Keratinocyte (primary cell): ENCODE measurements at regions not wholly inside any gene's neighbourhood (a gene's known extent, or its start where the extent isn't known, plus 50 kb on each side); places are given as distances from the start of the nearest gene placed in this dataset.
"Not testable (repeated sequence)": the region's sequence is repeated elsewhere in the genome, so short reads cannot be mapped to it uniquely, and the experiment has no call there.

Source experiments
- CTCF ChIP-seq, 3 experiments: IDR thresholded peaks in 1 of 3; conservative IDR thresholded peaks in 1 of 3; optimal IDR thresholded peaks in 1 of 3; 2 replicates in 2 of 3; 3 replicates in 1 of 3; pipeline versions ENCODE3 to v1.5.1; 2011; ENCODE audit warnings: low read length in 3 of 3, mild to moderate bottlenecking in 3 of 3, moderate library complexity in 2 of 3, control low read depth in 1 of 3, inconsistent platforms in 1 of 3; ENCODE audit not compliant: insufficient read depth in 2 of 3; ENCODE audit errors: extremely low read depth in 1 of 3
- EZH2 ChIP-seq: IDR thresholded peaks from one replicate; pipeline ENCODE4 v1.6.1; 2012; ENCODE audit warnings: inconsistent platforms, mild to moderate bottlenecking, low read length, moderate library complexity

- TF ChIP-seq EZH2; CTCF (optimal IDR thresholded peaks at IDR 0.05 in 1 of 3, IDR thresholded peaks at IDR 0.05 in 1 of 3, conservative IDR thresholded peaks at IDR 0.05 in 1 of 3; ENCODE audit: extremely low read depth in 1 of 3, insufficient read depth in 2 of 3, low read length in 3 of 3): not testable (repeated sequence)
Observed at GRCh38 chr6:25139608-25140007, 139.6 kb upstream of the CARMIL1 start.
